ENCODE measurements at regions not wholly inside any gene's neighbourhood (a gene's known extent, or its start where the extent isn't known, plus 50 kb on each side); places are given as distances from the start of the nearest gene placed in this dataset.

- H2BK15ac ChIP-seq (ENCODE audit: low read length), result no peak overlapping the region
- DNase-seq (ENCODE audit: low read depth in 1 of 2, low spot score in 2 of 2), result no peak
- CTCF ChIA-PET (ENCODE audit: partially characterized antibody), result no interaction called here
- WGBS, 2 experiments (ENCODE audit: extremely low coverage in 1 of 2, insufficient coverage in 1 of 2, insufficient read length in 1 of 2, insufficient replicate concordance in 2 of 2, low coverage in 1 of 2, low lambda C conversion rate in 2 of 2, missing lambda C conversion rate in 1 of 2), result 75% methylated on average over 6 of the region's 6 CpGs; no CpG with 5 or more reads in 1 of the 2 experiments
- H3K79me2 ChIP-seq (ENCODE audit: control insufficient read depth in 1 of 2, insufficient read depth in 2 of 2, low read length in 2 of 2), result no peaks in the 10 kb centered on the region
- TF ChIP-seq HDAC6 (IDR thresholded peaks at IDR 0.05; ENCODE audit: low read depth, low read length) (no peak), TEAD4 (IDR thresholded peaks at IDR 0.05; ENCODE audit: low read depth, low read length) (no peak), CHD2 (IDR thresholded peaks at IDR 0.05; ENCODE audit: low read length) (no peak), FOSL1 (IDR thresholded peaks at IDR 0.05; ENCODE audit: insufficient read depth, low read depth, low read length) (no peak), E2F6 (IDR thresholded peaks at IDR 0.05) (no peak)
- no peak overlapping the region for H2BK120ac ChIP-seq (replicated peaks; ENCODE audit: low read depth, low read length)
- no peaks in the 10 kb centered on the region for H4K20me1 ChIP-seq (replicated peaks in 1 of 2; ENCODE audit: control insufficient read depth in 1 of 2, insufficient read depth in 2 of 2, low read length in 2 of 2)
- no peak overlapping the region for H2BK12ac ChIP-seq (ENCODE audit: low read depth, low read length)
- no peak overlapping the region for H3K56ac ChIP-seq (replicated peaks; ENCODE audit: insufficient read length, low read depth, low read length)
- POLR2A ChIA-PET (ENCODE audit: partially characterized antibody), result no interaction called here
- H4K91ac ChIP-seq (replicated peaks; ENCODE audit: insufficient read length, low read length), result no peak overlapping the region
- no peaks in the 10 kb centered on the region for H3K27me3 ChIP-seq (replicated peaks in 1 of 4; ENCODE audit: control insufficient read depth in 3 of 4, extremely low read depth in 1 of 4, insufficient read depth in 3 of 4, low read length in 3 of 4)
- no peak overlapping the region for H2AFZ ChIP-seq (ENCODE audit: low read length)
- no peak overlapping the region for H3K18ac ChIP-seq (ENCODE audit: extremely low read depth, low read length)
- no peak for FAIRE-seq
- no peaks in the 10 kb centered on the region for H3K4me1 ChIP-seq (replicated peaks in 1 of 4; ENCODE audit: control insufficient read depth in 3 of 4, insufficient read depth in 4 of 4, low read length in 3 of 4)
- H3K4me3 ChIP-seq (ENCODE audit: extremely low read depth in 1 of 4, insufficient read depth in 2 of 4, low read depth in 3 of 4, low read length in 4 of 4), result no peak overlapping the region
- no peaks in the 10 kb centered on the region for H3K79me1 ChIP-seq (ENCODE audit: low read depth, low read length)
- H2BK5ac ChIP-seq (ENCODE audit: low read depth, low read length), result no peak overlapping the region
- H3K23me2 ChIP-seq (ENCODE audit: low read depth, low read length), result no peaks in the 10 kb centered on the region
- no peak overlapping the region for H3K23ac ChIP-seq (ENCODE audit: insufficient read length)
- no peak overlapping the region for H3K27ac ChIP-seq (ENCODE audit: low read depth, low read length)
- no peak overlapping the region for H3K4ac ChIP-seq (replicated peaks; ENCODE audit: insufficient read length, low read depth, low read length)
- H3K36me3 ChIP-seq (ENCODE audit: control insufficient read depth in 2 of 4, insufficient read depth in 4 of 4, low read length in 3 of 4), result no peaks in the 10 kb centered on the region
- H3K9ac ChIP-seq (replicated peaks in 1 of 4; ENCODE audit: extremely low read depth in 1 of 4, low read depth in 3 of 4, low read length in 3 of 4), result no peak overlapping the region
- no peak overlapping the region for H3K4me2 ChIP-seq (ENCODE audit: insufficient read depth in 1 of 2, low read depth in 2 of 2, low read length in 2 of 2)
- no peak overlapping the region for H4K8ac ChIP-seq (ENCODE audit: extremely low read depth, insufficient read depth, low read length)
- H2AK5ac ChIP-seq (ENCODE audit: low read depth, low read length), result no peak overlapping the region
- no peak overlapping the region for H4K5ac ChIP-seq (ENCODE audit: insufficient read length, low read depth, low read length)
- no peaks in the 10 kb centered on the region for H3K9me3 ChIP-seq (ENCODE audit: insufficient read depth in 2 of 2, low read depth in 1 of 2, low read length in 1 of 2)
- H2BK20ac ChIP-seq (ENCODE audit: low read length), result no peak overlapping the region
- no peak overlapping the region for H3K14ac ChIP-seq (ENCODE audit: insufficient read length)
Measured at GRCh38 chr15:38788918-38789317, 224.3 kb upstream of the RASGRP1 start.
